Parathyroid adenoma (tissue), 2 donors: ENCODE measurements at regions not wholly inside any gene's neighbourhood (a gene's known extent, or its start where the extent isn't known, plus 50 kb on each side); places are given as distances from the start of the nearest gene placed in this dataset.

Experiments
- H2AFZ ChIP-seq: fragments of 300-600 bp; sonication (generic); one replicate; pipeline ENCODE4 v1.7.0; 2017; ENCODE audit warnings: antibody characterized with exemption, mild to moderate bottlenecking
- H3K27ac ChIP-seq: fragments of 300-600 bp; sonication (generic); one replicate; pipeline ENCODE4 v1.7.0; 2017
- H3K27me3 ChIP-seq: fragments of 300-600 bp; sonication (generic); one replicate; pipeline ENCODE4 v1.7.0; 2017; ENCODE audit warnings: low read length; ENCODE audit not compliant: control insufficient read depth, insufficient read depth
- H3K36me3 ChIP-seq: fragments of 300-600 bp; sonication (generic); one replicate; pipeline ENCODE4 v1.7.0; 2017; ENCODE audit warnings: low read length; ENCODE audit not compliant: control insufficient read depth, insufficient read depth
- H3K4me1 ChIP-seq: fragments of 300-600 bp; sonication (generic); one replicate; pipeline ENCODE4 v1.7.0; 2017; ENCODE audit warnings: control low read depth
- H3K4me2 ChIP-seq: fragments of 300-600 bp; sonication (generic); one replicate; pipeline ENCODE4 v1.7.0; 2017; ENCODE audit warnings: low read length
- H3K4me3 ChIP-seq: fragments of 300-600 bp; sonication (generic); one replicate; pipeline ENCODE4 v1.7.0; 2017; ENCODE audit warnings: low read depth, low read length
- H3K79me2 ChIP-seq: fragments of 300-600 bp; sonication (generic); one replicate; pipeline ENCODE4 v1.7.0; 2017; ENCODE audit warnings: control low read depth
- H3K9ac ChIP-seq: fragments of 300-600 bp; sonication (generic); one replicate; pipeline ENCODE4 v1.7.0; 2017; ENCODE audit warnings: mild to moderate bottlenecking
- H3K9me3 ChIP-seq: fragments of 300-600 bp; sonication (generic); one replicate; pipeline ENCODE4 v1.7.0; 2017; ENCODE audit warnings: low read length; ENCODE audit not compliant: control insufficient read depth
- TF ChIP-seq, protein P1 (sequence below): fragments of 300-600 bp; sonication (generic); IDR thresholded peaks from one replicate; pipeline ENCODE4 v1.7.0; 2017; ENCODE audit warnings: antibody characterized with exemption, mild to moderate bottlenecking
- donor health status: primary hyperparathyroidism.

DNA sequence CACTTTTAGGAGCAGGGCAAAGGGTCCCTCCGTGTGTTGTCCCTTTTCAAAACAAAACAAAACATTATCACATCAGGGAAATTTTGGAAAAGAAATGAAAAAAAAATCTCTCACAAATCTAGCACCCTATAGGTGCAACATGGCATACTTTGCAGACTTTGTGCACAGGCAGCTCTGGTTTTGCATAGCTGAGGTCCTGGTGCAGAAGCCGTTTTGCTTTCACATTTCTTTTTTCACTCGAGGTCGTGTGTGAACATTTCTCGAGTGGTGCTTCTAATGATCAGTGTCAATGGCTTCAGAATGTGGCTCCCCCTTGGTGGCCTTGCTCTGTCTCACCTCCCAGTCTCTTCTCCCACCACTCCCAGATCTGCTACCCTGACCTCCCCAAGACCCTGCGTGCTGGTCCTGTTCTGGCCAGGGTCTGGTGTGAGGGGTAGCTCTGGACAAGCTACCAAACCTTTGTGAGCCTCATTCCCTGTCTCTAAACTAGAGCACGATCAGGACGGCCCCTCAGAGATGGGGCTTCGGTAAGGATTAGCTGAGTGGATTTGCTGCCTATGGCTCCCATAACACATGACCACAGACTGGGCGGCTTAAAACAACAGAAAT is 258.0 kb downstream of the NSG2 start:
- Histone ChIP-seq H3K9ac (no peak overlapping the region), H3K27me3 (no peaks in the 10 kb centered on the region), H2AFZ (no peak overlapping the region), H3K4me3 (no peak overlapping the region), H3K79me2 (no peaks in the 10 kb centered on the region), H3K9me3 (no peaks in the 10 kb centered on the region), H3K27ac (no peak overlapping the region), H3K4me2 (no peak overlapping the region), H3K4me1 (no peaks in the 10 kb centered on the region), H3K36me3 (no peaks in the 10 kb centered on the region)
- TF ChIP-seq, protein P1, sequence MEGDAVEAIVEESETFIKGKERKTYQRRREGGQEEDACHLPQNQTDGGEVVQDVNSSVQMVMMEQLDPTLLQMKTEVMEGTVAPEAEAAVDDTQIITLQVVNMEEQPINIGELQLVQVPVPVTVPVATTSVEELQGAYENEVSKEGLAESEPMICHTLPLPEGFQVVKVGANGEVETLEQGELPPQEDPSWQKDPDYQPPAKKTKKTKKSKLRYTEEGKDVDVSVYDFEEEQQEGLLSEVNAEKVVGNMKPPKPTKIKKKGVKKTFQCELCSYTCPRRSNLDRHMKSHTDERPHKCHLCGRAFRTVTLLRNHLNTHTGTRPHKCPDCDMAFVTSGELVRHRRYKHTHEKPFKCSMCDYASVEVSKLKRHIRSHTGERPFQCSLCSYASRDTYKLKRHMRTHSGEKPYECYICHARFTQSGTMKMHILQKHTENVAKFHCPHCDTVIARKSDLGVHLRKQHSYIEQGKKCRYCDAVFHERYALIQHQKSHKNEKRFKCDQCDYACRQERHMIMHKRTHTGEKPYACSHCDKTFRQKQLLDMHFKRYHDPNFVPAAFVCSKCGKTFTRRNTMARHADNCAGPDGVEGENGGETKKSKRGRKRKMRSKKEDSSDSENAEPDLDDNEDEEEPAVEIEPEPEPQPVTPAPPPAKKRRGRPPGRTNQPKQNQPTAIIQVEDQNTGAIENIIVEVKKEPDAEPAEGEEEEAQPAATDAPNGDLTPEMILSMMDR, result no peak

DNA sequence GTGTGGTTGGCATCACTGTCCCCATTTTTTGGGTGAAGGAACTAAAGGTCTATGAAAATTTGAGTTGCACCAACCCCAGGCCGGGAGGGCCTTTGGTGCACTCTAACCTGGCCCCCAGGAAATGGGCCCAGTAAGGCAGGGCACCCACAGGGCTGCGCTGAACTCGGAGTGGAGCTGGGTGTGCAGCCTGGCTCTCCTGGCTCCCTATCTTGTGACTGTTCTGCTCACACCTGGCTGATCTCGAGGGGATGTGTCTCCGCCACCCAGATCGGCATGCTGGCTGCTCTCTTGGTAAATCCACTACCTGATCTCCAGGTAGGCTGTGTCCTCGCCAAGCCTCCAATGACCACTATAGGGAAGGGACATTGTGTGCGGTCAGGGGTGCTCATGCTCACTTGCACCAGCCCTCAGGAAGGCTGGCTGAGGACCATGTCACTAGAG is 259.8 kb downstream of the NSG2 start:
- no peak overlapping the region for H3K4me2 ChIP-seq
- H3K9ac ChIP-seq, result no peak overlapping the region
- no peak overlapping the region for H3K4me3 ChIP-seq
- H2AFZ ChIP-seq, result no peak overlapping the region
- no peaks in the 10 kb centered on the region for H3K9me3 ChIP-seq
- H3K4me1 ChIP-seq, result no peaks in the 10 kb centered on the region
- no peaks in the 10 kb centered on the region for H3K79me2 ChIP-seq
- no peak overlapping the region for H3K27ac ChIP-seq
- TF ChIP-seq, protein P1, result no peak
- H3K27me3 ChIP-seq, result no peaks in the 10 kb centered on the region
- H3K36me3 ChIP-seq, result no peaks in the 10 kb centered on the region

DNA sequence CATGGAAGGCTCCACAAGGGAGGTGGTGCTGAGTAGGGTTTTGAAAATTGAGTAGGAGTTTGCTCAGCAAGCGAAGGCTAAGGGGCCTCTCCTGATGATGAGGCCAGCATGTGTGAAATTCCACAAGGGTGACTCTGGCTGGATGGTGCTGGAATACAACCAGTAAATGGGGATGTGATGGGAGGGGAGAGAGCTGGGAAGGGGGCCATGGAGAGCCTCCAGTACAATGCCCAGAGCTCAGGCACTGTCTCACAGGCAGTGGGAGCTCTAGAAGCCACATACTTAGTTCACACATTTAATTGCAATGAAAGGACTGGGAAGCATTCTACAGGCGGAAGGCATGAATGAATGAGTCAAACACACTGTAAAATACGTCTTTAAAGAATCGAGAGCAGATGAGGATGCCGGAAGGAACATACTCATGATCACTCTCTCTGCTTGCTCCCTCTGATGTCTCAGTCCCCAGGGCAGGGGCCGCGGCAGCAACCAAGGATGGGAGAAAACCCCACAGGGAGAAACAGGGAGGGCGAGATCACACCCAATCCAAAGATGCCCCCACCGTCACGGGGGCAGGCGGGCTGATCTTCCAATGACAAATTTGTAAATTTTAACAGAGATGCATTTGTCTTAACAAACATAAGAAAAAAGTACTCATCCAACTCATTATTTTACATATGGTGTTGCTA is 261.0 kb downstream of the NSG2 start:
- no peak overlapping the region for H3K4me3 ChIP-seq
- no peaks in the 10 kb centered on the region for H3K9me3 ChIP-seq
- no peak overlapping the region for H3K27ac ChIP-seq
- H3K4me2 ChIP-seq, result no peak overlapping the region
- TF ChIP-seq, protein P1, result no peak
- H3K4me1 ChIP-seq, result no peaks in the 10 kb centered on the region
- H3K79me2 ChIP-seq, result no peaks in the 10 kb centered on the region
- no peak overlapping the region for H2AFZ ChIP-seq
- H3K27me3 ChIP-seq, result no peaks in the 10 kb centered on the region
- H3K9ac ChIP-seq, result no peak overlapping the region
- no peaks in the 10 kb centered on the region for H3K36me3 ChIP-seq

DNA sequence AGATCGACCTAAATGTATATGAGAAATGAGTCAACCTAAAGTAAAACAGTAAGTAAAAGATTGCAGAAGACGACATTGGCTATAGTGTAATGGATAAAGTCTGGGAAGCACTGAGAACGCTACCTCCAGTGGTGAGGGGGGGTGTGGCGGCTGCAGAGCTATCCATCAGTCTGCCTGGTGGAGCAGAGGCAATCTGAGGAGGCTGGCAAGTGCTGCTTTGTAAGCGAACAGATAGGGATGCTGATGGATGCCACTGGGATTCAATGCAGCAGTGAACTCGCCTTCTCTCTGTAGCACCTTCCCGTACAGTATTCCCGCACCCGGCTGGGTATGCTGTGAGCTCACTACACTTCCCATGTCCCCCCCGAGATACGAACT is 261.5 kb downstream of the NSG2 start:
- TF ChIP-seq, protein P1, result no peak
- no peaks in the 10 kb centered on the region for H3K79me2 ChIP-seq
- H3K27ac ChIP-seq, result no peak overlapping the region
- H2AFZ ChIP-seq, result no peak overlapping the region
- no peak overlapping the region for H3K4me2 ChIP-seq
- no peaks in the 10 kb centered on the region for H3K36me3 ChIP-seq
- H3K4me1 ChIP-seq, result no peaks in the 10 kb centered on the region
- no peak overlapping the region for H3K9ac ChIP-seq
- H3K9me3 ChIP-seq, result no peaks in the 10 kb centered on the region
- H3K4me3 ChIP-seq, result no peak overlapping the region
- H3K27me3 ChIP-seq, result no peaks in the 10 kb centered on the region
